ENCODE measurements at regions not wholly inside any gene's neighbourhood (a gene's known extent, or its start where the extent isn't known, plus 50 kb on each side); places are given as distances from the start of the nearest gene placed in this dataset.

- DNase-seq (ENCODE audit: low spot score, unreplicated experiment), result no peak
- H3K36me3 Mint-ChIP-seq (ENCODE audit: insufficient read depth), result peaks cover 6% of the 10 kb centered on the region
- no peak overlapping the region for H3K4me3 Mint-ChIP-seq (ENCODE audit: low read depth)
- no peak for TF ChIP-seq CTCF (IDR thresholded peaks at IDR 0.05; ENCODE audit: unreplicated experiment)
- H3K4me1 Mint-ChIP-seq (ENCODE audit: low read depth), result no peaks in the 10 kb centered on the region
- no peak overlapping the region for H3K27ac Mint-ChIP-seq
- peaks cover 30% of the 10 kb centered on the region for H3K9me3 Mint-ChIP-seq (ENCODE audit: low read depth)
- no peaks in the 10 kb centered on the region for H3K27me3 Mint-ChIP-seq
Measured at GRCh38 chr9:105187781-105188180, 56.7 kb upstream of the SLC44A1 start.

- no peak overlapping the region for H3K27ac Mint-ChIP-seq
- DNase-seq (ENCODE audit: low spot score, unreplicated experiment), result no peak
- no peaks in the 10 kb centered on the region for H3K27me3 Mint-ChIP-seq
- H3K9me3 Mint-ChIP-seq (ENCODE audit: low read depth), result peaks cover 28% of the 10 kb centered on the region
- no peak overlapping the region for H3K4me3 Mint-ChIP-seq (ENCODE audit: low read depth)
- no peak for TF ChIP-seq CTCF (IDR thresholded peaks at IDR 0.05; ENCODE audit: unreplicated experiment)
- peaks cover 6% of the 10 kb centered on the region for H3K36me3 Mint-ChIP-seq (ENCODE audit: insufficient read depth)
- no peaks in the 10 kb centered on the region for H3K4me1 Mint-ChIP-seq (ENCODE audit: low read depth)
Measured at GRCh38 chr9:105188746-105189145, 55.7 kb upstream of the SLC44A1 start.

DNA sequence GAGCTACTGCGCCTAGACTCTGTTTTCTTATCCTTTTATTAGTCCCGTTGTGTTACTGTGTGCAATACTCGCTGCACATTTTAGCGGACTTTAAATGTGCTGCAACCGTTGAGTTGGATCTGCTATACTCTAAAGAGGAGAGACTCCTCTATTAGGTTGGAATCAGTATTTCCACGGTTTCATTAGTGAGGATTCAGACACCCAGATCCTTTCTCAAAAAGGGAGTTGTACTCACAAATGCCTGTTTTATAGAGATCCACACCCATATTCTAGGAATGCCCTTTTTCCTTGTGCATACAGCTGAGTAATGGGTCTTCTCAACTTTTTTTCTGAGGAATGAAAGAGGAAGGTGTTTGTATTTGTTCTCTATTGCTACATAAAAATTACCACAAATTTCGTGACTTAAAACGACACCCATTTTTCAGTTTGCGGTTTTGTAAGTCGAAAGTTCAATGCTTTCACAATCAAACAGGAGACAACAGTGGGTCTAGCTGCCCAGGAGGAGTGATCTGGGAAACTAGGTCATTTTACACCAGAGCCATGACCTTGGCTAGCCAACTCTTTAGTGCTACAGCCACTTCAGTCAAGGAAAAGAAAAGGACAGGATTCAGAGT, 52.8 kb upstream of the SLC44A1 start:
- Mint-ChIP-seq H3K4me1 (ENCODE audit: low read depth) (no peaks in the 10 kb centered on the region), H3K27ac (no peak overlapping the region), H3K9me3 (ENCODE audit: low read depth) (peaks cover 7% of the 10 kb centered on the region), H3K4me3 (ENCODE audit: low read depth) (no peak overlapping the region), H3K27me3 (no peaks in the 10 kb centered on the region), H3K36me3 (ENCODE audit: insufficient read depth) (no peaks in the 10 kb centered on the region)
- no peak for TF ChIP-seq CTCF (IDR thresholded peaks at IDR 0.05; ENCODE audit: unreplicated experiment)
- no peak for DNase-seq (ENCODE audit: low spot score, unreplicated experiment)

GRCh38 chr9:105193560-105193959, 50.9 kb upstream of the SLC44A1 start:
- Mint-ChIP-seq H3K4me3 (ENCODE audit: low read depth) (no peak overlapping the region), H3K27me3 (no peaks in the 10 kb centered on the region), H3K27ac (no peak overlapping the region), H3K4me1 (ENCODE audit: low read depth) (no peaks in the 10 kb centered on the region), H3K36me3 (ENCODE audit: insufficient read depth) (no peaks in the 10 kb centered on the region), H3K9me3 (ENCODE audit: low read depth) (peaks cover 4% of the 10 kb centered on the region)
- TF ChIP-seq CTCF (IDR thresholded peaks at IDR 0.05; ENCODE audit: unreplicated experiment), result no peak
- DNase-seq (ENCODE audit: low spot score, unreplicated experiment), result no peak

GRCh38 chr9:105194234-105194633, 50.2 kb upstream of the SLC44A1 start:
- DNase-seq (ENCODE audit: low spot score, unreplicated experiment), result no peak
- no peak for TF ChIP-seq CTCF (IDR thresholded peaks at IDR 0.05; ENCODE audit: unreplicated experiment)
- Mint-ChIP-seq H3K36me3 (ENCODE audit: insufficient read depth) (no peaks in the 10 kb centered on the region), H3K9me3 (ENCODE audit: low read depth) (peaks cover 3% of the 10 kb centered on the region), H3K27me3 (no peaks in the 10 kb centered on the region), H3K27ac (no peak overlapping the region), H3K4me1 (ENCODE audit: low read depth) (no peaks in the 10 kb centered on the region), H3K4me3 (ENCODE audit: low read depth) (no peak overlapping the region)
